HCT116 (cell line): ENCODE measurements at regions not wholly inside any gene's neighbourhood (a gene's known extent, or its start where the extent isn't known, plus 50 kb on each side); places are given as distances from the start of the nearest gene placed in this dataset.

Experiments
- POLR2A ChIP-seq: IDR thresholded peaks from 2 replicates; pipeline ENCODE4 v1.7.0; 2011; ENCODE audit warnings: borderline replicate concordance; ENCODE audit not compliant: insufficient read depth, insufficient read length; ENCODE audit errors: extremely low read depth
- POLR2AphosphoS5 ChIP-seq: IDR thresholded peaks from 2 replicates; pipeline ENCODE4 v1.6.1; 2011; ENCODE audit warnings: mild to moderate bottlenecking, low read depth, low read length, moderate library complexity
- RAD21 ChIP-seq: IDR thresholded peaks from 2 replicates; pipeline ENCODE4 v1.6.1; 2012; ENCODE audit warnings: low read depth, mild to moderate bottlenecking
- SIN3A ChIP-seq: IDR thresholded peaks from 2 replicates; pipeline ENCODE4 v1.6.1; 2012; ENCODE audit warnings: low read depth
- ZNF274 ChIP-seq: fragments of 200-500 bp; sonication (Bioruptor generic); IDR thresholded peaks from 2 replicates; pipeline ENCODE4 v1.6.1; 2014; ENCODE audit warnings: mild to moderate bottlenecking, low read depth, low read length, inconsistent platforms

DNA sequence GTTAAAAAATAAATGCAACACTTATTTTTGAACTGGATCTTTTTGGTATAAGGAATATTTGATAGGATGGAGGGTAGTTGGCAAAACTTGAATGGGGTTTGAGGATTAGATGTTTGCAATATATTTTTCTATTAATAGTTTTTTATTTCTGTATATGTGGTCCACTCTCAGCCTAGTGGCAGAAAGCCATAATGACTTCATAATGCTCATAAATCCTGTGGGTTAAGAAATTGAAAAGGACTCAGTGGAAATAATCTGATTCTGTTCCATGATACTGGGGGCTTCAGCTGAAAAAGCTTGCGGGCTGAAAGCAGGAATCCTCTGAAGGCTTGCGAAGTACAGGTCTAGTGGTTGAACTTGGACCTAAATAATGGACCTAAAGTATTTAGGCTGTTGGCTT is 1028.6 kb upstream of the PRMT6 start:
- no peak for TF ChIP-seq SIN3A
- no peak for TF ChIP-seq RAD21
- no peak for TF ChIP-seq POLR2A
- TF ChIP-seq POLR2AphosphoS5, result no peak
- TF ChIP-seq ZNF274, result no peak
